AG09309 (cell line): ENCODE measurements at regions not wholly inside any gene's neighbourhood (a gene's known extent, or its start where the extent isn't known, plus 50 kb on each side); places are given as distances from the start of the nearest gene placed in this dataset.

Experiments
- DNase-seq: peaks from one replicate; pipeline ENCODE4 v3.0.0-alpha.2; 2010; ENCODE audit warnings: low read depth
- H3K4me3 ChIP-seq: 2 replicates; pipeline ENCODE4 v1.5.1; 2011; ENCODE audit warnings: mild to moderate bottlenecking, low read depth, low read length, moderate library complexity; ENCODE audit not compliant: control insufficient read depth
- TF ChIP-seq, protein P1 (sequence below): IDR thresholded peaks from 2 replicates; pipeline ENCODE4 v1.5.1; 2011; ENCODE audit warnings: mild to moderate bottlenecking, low read depth, low read length, inconsistent platforms; ENCODE audit not compliant: insufficient read depth, control insufficient read depth; ENCODE audit errors: missing control alignments

GRCh38 chr5:165286692-165287091 is 1781.3 kb downstream of the MAT2B start:
- TF ChIP-seq, protein P1, sequence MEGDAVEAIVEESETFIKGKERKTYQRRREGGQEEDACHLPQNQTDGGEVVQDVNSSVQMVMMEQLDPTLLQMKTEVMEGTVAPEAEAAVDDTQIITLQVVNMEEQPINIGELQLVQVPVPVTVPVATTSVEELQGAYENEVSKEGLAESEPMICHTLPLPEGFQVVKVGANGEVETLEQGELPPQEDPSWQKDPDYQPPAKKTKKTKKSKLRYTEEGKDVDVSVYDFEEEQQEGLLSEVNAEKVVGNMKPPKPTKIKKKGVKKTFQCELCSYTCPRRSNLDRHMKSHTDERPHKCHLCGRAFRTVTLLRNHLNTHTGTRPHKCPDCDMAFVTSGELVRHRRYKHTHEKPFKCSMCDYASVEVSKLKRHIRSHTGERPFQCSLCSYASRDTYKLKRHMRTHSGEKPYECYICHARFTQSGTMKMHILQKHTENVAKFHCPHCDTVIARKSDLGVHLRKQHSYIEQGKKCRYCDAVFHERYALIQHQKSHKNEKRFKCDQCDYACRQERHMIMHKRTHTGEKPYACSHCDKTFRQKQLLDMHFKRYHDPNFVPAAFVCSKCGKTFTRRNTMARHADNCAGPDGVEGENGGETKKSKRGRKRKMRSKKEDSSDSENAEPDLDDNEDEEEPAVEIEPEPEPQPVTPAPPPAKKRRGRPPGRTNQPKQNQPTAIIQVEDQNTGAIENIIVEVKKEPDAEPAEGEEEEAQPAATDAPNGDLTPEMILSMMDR: no peak
- H3K4me3 ChIP-seq: no peak overlapping the region
- DNase-seq: no peak

DNA sequence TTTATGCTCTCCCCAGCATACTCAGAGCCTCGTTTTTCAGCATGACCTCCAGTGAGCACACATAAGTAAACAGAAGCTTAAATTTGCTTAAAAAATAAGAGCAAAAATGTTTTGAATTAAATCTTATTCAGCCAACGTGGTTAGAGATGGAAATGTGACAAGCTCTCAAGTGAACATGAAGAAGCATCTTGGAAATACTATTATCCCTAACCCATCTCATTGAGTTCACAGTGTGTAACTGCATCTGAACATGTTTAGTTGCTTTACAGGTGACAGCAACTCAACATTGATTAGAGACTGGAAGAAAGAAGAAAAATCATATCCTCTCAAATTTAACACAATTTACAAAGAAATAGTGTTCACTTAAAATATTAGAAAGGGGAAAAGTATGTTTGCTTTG is 1785.1 kb downstream of the MAT2B start:
- DNase-seq: no peak
- no peak overlapping the region for H3K4me3 ChIP-seq
- TF ChIP-seq, protein P1: no peak

GRCh38 chr5:165296401-165297130 is 1791.1 kb downstream of the MAT2B start:
- TF ChIP-seq, protein P1: no peak
- H3K4me3 ChIP-seq: no peak overlapping the region
- no peak for DNase-seq

- no peak for DNase-seq
- TF ChIP-seq, protein P1: no peak
- H3K4me3 ChIP-seq: no peak overlapping the region
Observed at GRCh38 chr5:165304193-165304827, 1798.9 kb downstream of the MAT2B start.

DNA sequence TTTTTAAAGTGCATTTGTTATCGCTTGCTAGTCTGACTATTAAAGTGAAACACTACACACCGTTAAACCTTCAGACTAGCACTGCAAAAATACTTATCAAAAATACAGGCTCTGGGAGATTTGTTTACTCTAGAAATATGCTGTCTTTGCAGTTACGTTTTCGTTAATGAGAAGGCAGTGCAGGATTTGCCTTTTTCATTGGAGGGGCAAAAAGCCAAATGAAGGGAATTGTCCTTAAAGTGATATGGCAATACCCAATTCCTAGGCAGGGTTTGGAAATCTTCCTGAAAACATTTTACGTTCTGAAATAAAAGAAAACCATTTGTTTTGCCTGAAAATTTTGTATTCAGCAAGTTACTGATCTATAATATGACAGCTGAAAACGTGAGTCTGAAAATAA is 1800.2 kb downstream of the MAT2B start:
- TF ChIP-seq, protein P1: no peak
- H3K4me3 ChIP-seq: no peak overlapping the region
- no peak for DNase-seq

- no peak for DNase-seq
- H3K4me3 ChIP-seq: no peak overlapping the region
- TF ChIP-seq, protein P1: no peak
Observed at GRCh38 chr5:165309446-165309845, 1804.0 kb downstream of the MAT2B start.
